GM19397 (cell line): ENCODE measurements at regions not wholly inside any gene's neighbourhood (a gene's known extent, or its start where the extent isn't known, plus 50 kb on each side); places are given as distances from the start of the nearest gene placed in this dataset.

Source experiments
- ATAC-seq: cut with Tn5 transposase; IDR thresholded peaks from one replicate; pipeline ENCODE4 v1.9.1; 2021; ENCODE audit warnings: mild to moderate bottlenecking, moderate library complexity; ENCODE audit not compliant: unreplicated experiment

- no peak for ATAC-seq
These were observed 519.4 kb upstream of the DSEL start for GRCh38 chr18:68035774-68036522.

GRCh38 chr18:68034296-68034695 is 517.8 kb upstream of the DSEL start:
- ATAC-seq: no peak

GRCh38 chr18:68033466-68033865 is 516.9 kb upstream of the DSEL start:
- no peak for ATAC-seq

GRCh38 chr18:68024716-68025115 is 508.2 kb upstream of the DSEL start:
- no peak for ATAC-seq

- no peak for ATAC-seq
These were observed 500.9 kb upstream of the DSEL start for GRCh38 chr18:68017385-68017784.

GRCh38 chr18:67997496-67997895 is 481.0 kb upstream of the DSEL start:
- ATAC-seq: no peak

GRCh38 chr18:67995769-67996168 is 479.2 kb upstream of the DSEL start:
- no peak for ATAC-seq

- ATAC-seq: no peak
These were observed 463.7 kb upstream of the DSEL start for GRCh38 chr18:67980241-67980640.

GRCh38 chr18:67977067-67977616 is 460.6 kb upstream of the DSEL start:
- no peak for ATAC-seq

GRCh38 chr18:67973916-67974315 is 457.4 kb upstream of the DSEL start:
- no peak for ATAC-seq

GRCh38 chr18:67969458-67969857 is 452.9 kb upstream of the DSEL start:
- ATAC-seq: no peak

- ATAC-seq: no peak
These were observed 449.7 kb upstream of the DSEL start for GRCh38 chr18:67966224-67966623.

GRCh38 chr18:67964462-67964861 is 447.9 kb upstream of the DSEL start:
- ATAC-seq: no peak

GRCh38 chr18:67961701-67962440 is 445.4 kb upstream of the DSEL start:
- ATAC-seq: no peak

GRCh38 chr18:67957684-67958083 is 441.2 kb upstream of the DSEL start:
- no peak for ATAC-seq

GRCh38 chr18:67954594-67954993 is 438.1 kb upstream of the DSEL start:
- ATAC-seq: no peak

- ATAC-seq: no peak
These were observed 434.6 kb upstream of the DSEL start for GRCh38 chr18:67951137-67951536.

- ATAC-seq: no peak
These were observed 422.1 kb upstream of the DSEL start for GRCh38 chr18:67938660-67939059.

- ATAC-seq: no peak
These were observed 419.1 kb upstream of the DSEL start for GRCh38 chr18:67935638-67936037.

GRCh38 chr18:67933271-67933670 is 416.8 kb upstream of the DSEL start:
- ATAC-seq: no peak

GRCh38 chr18:67932271-67932670 is 415.8 kb upstream of the DSEL start:
- no peak for ATAC-seq
